ACHN (cell line): ENCODE measurements at regions not wholly inside any gene's neighbourhood (a gene's known extent, or its start where the extent isn't known, plus 50 kb on each side); places are given as distances from the start of the nearest gene placed in this dataset.
A peak's percentile ranks its signal among the peaks of the same experiment; 100 is the strongest.

Experiments used
- DNase-seq: peaks from one replicate; pipeline ENCODE4 v3.0.0-alpha.2; 2015
- in situ Hi-C: cut with HindIII; loops from 2 replicates; pipeline ENCODE4 v1.10.0; 2017; ENCODE audit warnings: low sequenced_read_pairs, low pct_ligation_motif_present, low pct_unique_long_range_greater_than_20kb

- DNase-seq = no peak
- in situ Hi-C loops = no loop called here
These were observed 204.8 kb downstream of the TPBG start for GRCh38 chr6:82568290-82568993.

GRCh38 chr6:82569022-82569421 lies 205.4 kb downstream of the TPBG start:
- no peak for DNase-seq

GRCh38 chr6:82570083-82570482 lies 206.5 kb downstream of the TPBG start:
- no peak for DNase-seq
- in situ Hi-C loops = no loop called here

More at GRCh38 chr6:82569022-82569421, 205.4 kb downstream of the TPBG start:
- in situ Hi-C loops = no loop called here

GRCh38 chr6:82571455-82571854 lies 207.8 kb downstream of the TPBG start:
- in situ Hi-C loops = no loop called here
- DNase-seq = no peak

GRCh38 chr6:82573254-82573972 lies 209.8 kb downstream of the TPBG start:
- in situ Hi-C loops = no loop called here
- DNase-seq = no peak

- no peak for DNase-seq
- in situ Hi-C loops = no loop called here
These were observed 212.7 kb downstream of the TPBG start for GRCh38 chr6:82576284-82576683.

- no peak for DNase-seq
- in situ Hi-C loops = no loop called here
These were observed 220.6 kb downstream of the TPBG start for GRCh38 chr6:82584194-82584695.

GRCh38 chr6:82584856-82585255 lies 221.2 kb downstream of the TPBG start:
- in situ Hi-C loops = no loop called here
- DNase-seq = no peak

- no peak for DNase-seq
These were observed 224.4 kb downstream of the TPBG start for GRCh38 chr6:82588020-82588419.

GRCh38 chr6:82588859-82589412 lies 225.3 kb downstream of the TPBG start:
- in situ Hi-C loops = no loop called here
- no peak for DNase-seq

More at GRCh38 chr6:82588020-82588419, 224.4 kb downstream of the TPBG start:
- in situ Hi-C loops = no loop called here

GRCh38 chr6:82589509-82590206 lies 226.0 kb downstream of the TPBG start:
- in situ Hi-C loops = no loop called here
- DNase-seq = peak; percentile 8

GRCh38 chr6:82597201-82597600 lies 233.6 kb downstream of the TPBG start:
- in situ Hi-C loops = no loop called here
- DNase-seq = no peak

GRCh38 chr6:82602776-82603175 lies 239.2 kb downstream of the TPBG start:
- in situ Hi-C loops = no loop called here
- DNase-seq = no peak

- no peak for DNase-seq
- in situ Hi-C loops = no loop called here
These were observed 240.3 kb downstream of the TPBG start for GRCh38 chr6:82603871-82604270.

GRCh38 chr6:82607998-82608725 lies 244.5 kb downstream of the TPBG start:
- DNase-seq = no peak
- in situ Hi-C loops = no loop called here

GRCh38 chr6:82608781-82609180 lies 245.2 kb downstream of the TPBG start:
- in situ Hi-C loops = no loop called here
- no peak for DNase-seq

GRCh38 chr6:82611751-82612150 lies 248.1 kb downstream of the TPBG start:
- in situ Hi-C loops = no loop called here
- DNase-seq = no peak

GRCh38 chr6:82612475-82613039 lies 248.9 kb downstream of the TPBG start:
- no peak for DNase-seq

More at GRCh38 chr6:82612475-82613039, 248.9 kb downstream of the TPBG start:
- in situ Hi-C loops = no loop called here
